ENCODE measurements at regions not wholly inside any gene's neighbourhood (a gene's known extent, or its start where the extent isn't known, plus 50 kb on each side); places are given as distances from the start of the nearest gene placed in this dataset.
"Not testable (repeated sequence)": the region's sequence is repeated elsewhere in the genome, so short reads cannot be mapped to it uniquely, and the experiment has no call there.

DNA sequence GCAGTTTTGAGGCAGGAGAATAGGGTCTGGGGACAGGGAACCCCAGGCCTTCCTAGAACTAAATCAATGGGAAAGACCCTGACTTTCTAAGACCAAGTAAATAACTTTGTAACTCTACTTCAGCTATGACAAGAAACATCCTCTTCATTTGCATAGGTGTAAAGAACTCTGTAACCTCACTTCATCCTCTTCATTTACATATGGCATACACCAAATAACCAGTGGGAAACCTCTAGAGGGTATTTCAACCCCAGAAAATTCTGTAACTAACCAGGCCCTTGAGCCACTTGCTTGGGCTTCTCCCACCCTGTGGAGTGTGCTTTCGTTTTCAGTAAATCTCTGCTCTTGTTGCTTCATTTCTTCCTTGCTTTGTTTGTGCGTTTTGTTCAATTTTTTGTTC, 495.6 kb downstream of the SIPA1L2 start:
- DNase-seq (ENCODE audit: low read depth) = no peak

DNA sequence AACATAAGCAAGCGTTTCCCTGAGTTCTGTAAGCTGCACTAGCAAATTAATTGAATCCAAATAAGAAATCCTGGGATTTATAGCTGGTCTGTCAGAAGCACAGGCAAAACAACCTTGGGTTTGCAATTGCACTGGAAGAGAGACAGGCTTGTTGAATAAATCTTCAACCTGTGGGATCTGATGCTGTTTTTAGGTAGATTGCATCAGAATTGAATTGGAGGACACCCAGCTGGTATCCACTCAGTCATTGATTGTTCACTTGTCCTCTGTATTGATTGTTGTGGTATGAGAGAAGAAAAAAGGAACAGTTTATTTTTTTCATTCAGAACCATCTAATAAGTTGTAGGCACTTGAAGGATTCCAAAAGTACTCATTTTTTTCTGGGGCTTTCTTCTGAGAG, 497.4 kb downstream of the SIPA1L2 start:
- no peak for DNase-seq (ENCODE audit: low read depth)

GRCh38 chr1:232131715-232132391, 498.1 kb downstream of the SIPA1L2 start:
- DNase-seq (ENCODE audit: low read depth) = no peak

DNA sequence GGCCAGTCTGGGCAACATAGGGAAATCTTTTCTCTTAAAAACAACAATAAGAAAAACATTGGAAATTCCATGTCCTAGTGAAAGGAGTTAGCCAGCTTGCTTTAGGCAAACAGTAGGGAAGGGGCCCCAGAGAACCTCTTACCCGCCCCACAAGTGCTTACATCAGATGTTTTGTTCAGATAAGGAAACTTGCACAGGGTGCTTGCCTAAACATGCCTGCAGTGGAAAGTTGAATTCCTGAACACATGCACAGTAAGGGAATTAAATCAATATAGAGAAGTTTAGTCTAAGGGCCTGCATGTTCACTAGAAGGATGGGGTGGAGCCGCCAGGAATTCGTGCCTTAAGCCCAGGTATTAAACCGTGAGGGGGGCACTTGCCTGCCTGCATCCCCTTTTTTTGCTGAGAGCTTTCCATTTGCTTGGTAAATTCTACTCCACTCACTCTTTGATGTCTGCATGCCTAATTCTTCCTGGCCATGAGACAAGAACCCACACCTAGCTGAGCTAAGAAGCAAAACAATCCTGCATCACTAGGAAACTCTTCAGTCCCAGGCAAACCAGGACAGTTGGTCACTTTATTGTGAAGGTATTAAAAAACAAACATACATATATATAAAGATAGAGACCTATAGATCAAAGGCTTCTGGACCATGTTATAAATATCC, 499.0 kb downstream of the SIPA1L2 start:
- DNase-seq (ENCODE audit: low read depth) = no peak

GRCh38 chr1:232127190-232127589, 500.6 kb downstream of the DISC1 start:
- DNase-seq (ENCODE audit: low read depth) = peak; percentile 54

- peak; percentile 31 for DNase-seq (ENCODE audit: low read depth)
Measured at GRCh38 chr1:232123775-232124659, 497.4 kb downstream of the DISC1 start.

DNA sequence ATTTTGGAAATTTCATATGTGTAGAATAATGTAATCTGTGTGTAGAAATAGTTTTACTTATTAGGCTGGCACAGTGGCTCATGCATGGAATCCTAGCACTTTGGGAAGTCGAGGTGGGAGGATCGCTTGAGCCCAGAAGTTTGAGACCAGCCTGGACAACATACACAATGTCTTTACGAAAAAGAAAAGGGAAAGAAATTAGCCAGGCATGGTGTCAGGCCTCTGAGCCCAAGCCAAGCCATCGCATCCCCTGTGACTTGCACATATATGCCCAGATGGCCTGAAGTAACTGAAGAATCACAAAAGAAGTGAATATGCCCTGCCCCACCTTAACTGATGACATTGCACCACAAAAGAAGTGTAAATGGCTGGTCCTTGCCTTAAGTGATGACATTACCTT, 491.3 kb downstream of the DISC1 start:
- not testable (repeated sequence) for DNase-seq (ENCODE audit: low read depth)

DNA sequence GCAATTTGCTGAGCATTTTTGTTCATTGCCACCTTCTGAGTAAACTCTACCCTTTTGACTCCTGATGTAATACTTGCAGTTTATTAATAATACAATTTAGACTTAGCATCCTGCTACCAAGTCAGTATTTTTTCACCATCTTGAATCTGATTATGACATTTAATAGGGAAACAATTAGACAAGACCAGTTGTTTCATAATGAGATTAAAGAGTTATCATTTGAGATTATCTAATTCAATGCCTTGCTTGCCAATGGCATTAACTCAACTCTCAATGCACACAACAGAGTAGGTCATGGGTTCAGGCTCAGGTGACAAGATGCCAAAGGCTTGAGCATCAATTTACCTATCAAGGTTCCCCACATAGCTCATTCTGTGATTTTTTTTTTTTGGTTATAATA, 488.4 kb downstream of the DISC1 start:
- no peak for DNase-seq (ENCODE audit: low read depth)

- DNase-seq (ENCODE audit: low read depth) = no peak
Measured at GRCh38 chr1:232112076-232112475, 485.5 kb downstream of the DISC1 start.

DNA sequence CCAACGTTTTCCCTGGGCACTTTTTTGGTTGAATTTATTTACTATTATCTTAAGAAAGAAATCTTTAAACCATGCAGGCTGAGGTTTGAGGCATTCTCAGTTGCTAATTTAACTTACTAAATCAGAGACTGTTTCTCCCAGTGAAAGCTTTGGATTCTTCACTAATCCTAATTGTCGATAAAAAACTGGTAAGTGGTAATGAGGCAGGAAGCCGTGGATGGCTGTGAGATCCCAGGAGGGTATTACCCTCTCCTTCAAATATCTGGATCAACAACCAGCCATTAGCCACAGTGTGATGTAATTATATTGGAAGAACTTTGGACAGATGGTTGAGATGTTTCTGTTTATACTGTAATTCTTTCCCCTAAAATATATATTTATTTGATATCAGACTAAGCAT, 485.0 kb downstream of the DISC1 start:
- DNase-seq (ENCODE audit: low read depth) = no peak

- DNase-seq (ENCODE audit: low read depth) = peak; percentile 76
Measured at GRCh38 chr1:232110281-232111090, 483.9 kb downstream of the DISC1 start.

GRCh38 chr1:232109391-232109790, 482.8 kb downstream of the DISC1 start:
- DNase-seq (ENCODE audit: low read depth) = no peak

DNA sequence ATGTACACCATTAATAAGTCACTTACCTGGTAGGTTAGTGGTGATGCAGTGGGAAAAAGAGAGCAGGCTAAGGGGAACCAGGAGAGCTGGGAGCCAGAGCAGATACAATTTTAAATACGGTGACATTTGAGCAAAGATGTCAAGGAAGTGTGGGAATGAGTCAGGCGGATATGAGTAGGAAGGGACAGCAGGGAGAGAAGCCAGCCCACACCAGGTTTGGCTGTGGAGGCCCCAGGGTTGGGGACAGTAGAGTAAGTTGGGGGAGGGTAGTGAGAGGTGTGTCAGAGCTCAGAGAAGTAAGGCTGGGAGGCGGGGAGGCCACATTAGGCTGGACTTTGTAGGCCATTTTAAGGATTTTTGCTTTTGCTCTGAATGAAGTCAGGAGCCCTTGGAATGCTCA, 482.0 kb downstream of the DISC1 start:
- no peak for DNase-seq (ENCODE audit: low read depth)

- DNase-seq (ENCODE audit: low read depth) = no peak
Measured at GRCh38 chr1:232106415-232106814, 479.8 kb downstream of the DISC1 start.

DNA sequence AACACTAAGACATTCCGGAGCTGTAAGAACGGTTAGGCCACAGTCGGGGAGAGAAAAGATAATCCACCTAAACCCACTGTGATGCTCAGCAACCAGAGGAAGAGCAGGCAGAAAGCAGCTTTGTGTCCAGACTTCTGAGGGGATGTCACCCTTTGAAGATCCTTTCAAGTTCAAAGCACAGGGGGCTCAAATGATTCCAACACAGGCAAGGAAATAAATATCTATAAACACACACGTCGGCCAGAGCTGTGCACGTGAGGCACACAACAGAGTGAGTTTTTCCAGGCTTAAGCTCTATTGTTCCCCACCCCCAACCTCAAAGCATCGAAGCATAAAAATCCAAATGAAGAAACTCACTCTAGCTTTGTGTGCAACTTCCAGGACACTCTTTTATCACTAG, 479.0 kb downstream of the DISC1 start:
- no peak for DNase-seq (ENCODE audit: low read depth)

DNA sequence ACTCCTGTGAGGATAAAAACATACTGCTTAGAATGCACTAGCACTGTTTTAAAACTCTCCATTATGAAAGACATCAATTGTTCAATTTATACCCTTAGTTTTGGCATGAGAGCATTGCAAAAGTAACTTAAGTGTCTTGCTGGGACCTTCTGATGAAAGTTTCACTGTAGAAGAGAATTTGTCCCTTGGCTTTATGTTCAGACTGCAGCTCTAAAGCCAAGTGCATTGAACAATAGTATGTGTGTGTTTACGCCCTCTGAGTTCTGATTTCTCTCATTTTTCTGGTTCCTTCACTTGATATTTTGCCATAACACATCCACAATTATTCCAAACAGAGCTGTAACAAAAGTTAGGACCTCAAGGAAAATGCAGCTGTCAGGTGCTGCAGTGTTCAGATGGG, 474.6 kb downstream of the DISC1 start:
- no peak for DNase-seq (ENCODE audit: low read depth)

- no peak for DNase-seq (ENCODE audit: low read depth)
Measured at GRCh38 chr1:232096751-232097150, 470.2 kb downstream of the DISC1 start.
